HG02981 (cell line): ENCODE measurements at regions not wholly inside any gene's neighbourhood (a gene's known extent, or its start where the extent isn't known, plus 50 kb on each side); places are given as distances from the start of the nearest gene placed in this dataset.

ENCODE experiments used
- ATAC-seq: cut with Tn5 transposase; IDR thresholded peaks from one replicate; pipeline ENCODE4 v1.9.1; 2021; ENCODE audit warnings: mild to moderate bottlenecking, moderate library complexity; ENCODE audit not compliant: unreplicated experiment

DNA sequence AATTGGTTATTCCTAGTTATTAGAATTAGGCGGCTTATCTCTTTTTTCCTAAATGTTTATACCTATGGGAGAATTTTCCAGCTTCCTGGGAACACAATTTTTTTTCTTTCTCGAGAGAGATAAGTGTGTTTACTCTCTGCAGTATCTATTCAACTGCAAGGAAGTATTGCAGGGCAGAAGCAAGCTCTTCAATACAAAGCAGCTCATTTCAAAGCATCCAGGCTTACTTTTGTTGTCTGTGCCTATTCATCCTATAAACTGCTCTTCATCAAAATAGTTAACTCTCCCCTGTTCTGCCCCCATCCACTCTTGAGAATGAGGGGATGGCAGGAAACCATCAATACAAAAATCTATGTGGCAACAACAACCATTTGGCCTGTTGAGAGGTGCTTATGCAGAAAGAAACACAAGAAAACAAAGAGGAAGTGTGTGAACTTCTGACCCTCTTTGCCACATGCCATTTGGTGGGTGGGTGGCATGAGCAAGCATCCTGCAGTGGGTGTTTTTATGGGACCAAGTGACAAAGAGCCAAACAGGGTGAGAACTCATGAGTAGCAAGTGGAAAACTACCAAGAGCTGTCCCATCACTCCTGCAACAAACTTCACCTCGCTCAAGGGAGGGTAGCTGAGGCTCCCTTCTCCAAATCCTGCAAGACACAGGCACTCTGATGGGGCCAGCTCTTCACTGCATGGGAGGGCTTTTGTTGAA is 50.6 kb upstream of the MRPS6 start:
- ATAC-seq: no peak

DNA sequence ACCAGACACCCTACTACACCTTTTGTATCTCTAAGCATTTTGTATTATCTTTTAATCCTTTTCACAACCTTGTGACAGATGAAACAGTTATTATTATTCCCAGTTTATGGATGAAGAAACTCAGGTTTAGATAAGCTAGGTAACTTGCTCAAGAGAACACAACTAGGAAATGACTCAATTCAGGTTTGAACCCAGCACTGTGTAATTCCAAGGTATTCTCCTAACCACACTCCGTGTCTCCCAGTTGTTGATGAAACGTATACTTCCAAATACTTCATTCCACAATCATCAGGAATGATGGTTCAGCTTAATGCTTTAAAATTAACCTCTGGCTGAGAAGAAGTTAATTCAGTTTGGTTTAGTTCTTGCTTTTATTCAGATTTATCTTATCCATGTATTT is 51.7 kb upstream of the MRPS6 start:
- no peak for ATAC-seq

DNA sequence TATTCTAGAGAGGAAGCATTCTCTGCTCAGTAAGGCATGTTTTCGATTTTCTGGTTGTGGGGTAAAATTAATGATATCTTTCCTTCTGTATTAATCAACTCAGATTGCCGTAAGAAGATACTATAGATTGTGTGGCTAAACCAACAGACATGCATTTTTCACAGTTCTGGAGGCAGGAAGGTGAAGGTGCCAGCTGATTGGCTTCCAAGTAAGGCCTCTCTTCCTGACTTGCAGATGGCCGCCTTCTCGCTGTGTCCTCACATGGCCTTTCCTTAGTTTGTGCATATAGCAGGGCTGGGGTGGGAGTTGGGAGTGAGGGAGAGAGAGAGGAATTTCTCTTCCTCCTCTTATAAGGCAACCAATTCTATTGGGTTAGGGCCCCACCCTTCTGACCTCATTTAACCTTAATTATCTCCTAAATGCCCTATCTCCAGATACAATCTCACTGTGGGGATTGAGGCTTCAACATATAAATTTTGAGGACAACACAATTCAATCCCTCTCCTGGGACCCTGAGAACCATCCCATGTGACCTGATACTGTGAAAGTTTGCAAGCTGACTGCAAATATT is 52.3 kb upstream of the MRPS6 start:
- ATAC-seq: no peak

GRCh38 chr21:34020005-34020847 is 53.2 kb upstream of the MRPS6 start:
- ATAC-seq: peak; percentile 38

DNA sequence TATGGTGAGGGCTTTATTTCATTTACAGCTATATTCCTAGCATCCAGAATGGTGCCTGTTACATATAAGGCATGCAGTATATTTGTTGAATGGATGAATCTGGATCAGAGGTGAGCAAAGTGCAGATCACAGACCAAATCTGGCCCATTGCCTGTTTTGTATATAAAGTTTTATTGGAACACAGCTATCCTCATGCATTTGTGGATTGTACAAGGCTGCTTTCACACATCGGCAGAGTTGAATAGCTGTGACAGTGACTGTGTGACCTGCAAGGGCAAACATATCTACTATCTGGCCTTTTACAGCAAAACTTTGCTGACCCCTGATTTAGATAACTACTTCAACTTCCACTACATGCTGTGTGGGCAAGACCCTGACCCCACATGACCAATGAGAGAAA is 54.0 kb upstream of the MRPS6 start:
- ATAC-seq: no peak

- no peak for ATAC-seq
These were observed 54.5 kb upstream of the MRPS6 start for GRCh38 chr21:34018910-34019309.

DNA sequence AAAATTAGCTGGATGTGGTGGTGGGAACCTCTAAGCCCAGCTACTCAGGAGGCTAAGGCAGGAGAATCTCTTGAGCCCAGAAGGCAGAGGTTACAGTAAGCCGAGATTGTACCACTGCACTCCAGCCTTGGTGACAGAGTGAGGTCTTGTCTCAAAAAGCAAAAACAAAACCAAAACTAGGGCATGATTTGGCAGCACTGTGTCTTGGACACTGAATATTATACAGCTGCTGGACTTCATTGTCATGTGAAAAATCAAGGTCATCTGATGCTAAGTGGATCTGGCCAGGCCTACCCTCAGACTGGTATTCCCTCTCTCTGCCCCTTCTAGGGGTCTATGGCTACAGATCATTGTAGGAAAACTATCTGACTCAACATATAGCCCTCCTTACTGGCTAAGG is 55.2 kb upstream of the MRPS6 start:
- peak; percentile 28 for ATAC-seq

GRCh38 chr21:34017039-34017961 is 56.1 kb upstream of the MRPS6 start:
- peak; percentile 43 for ATAC-seq

DNA sequence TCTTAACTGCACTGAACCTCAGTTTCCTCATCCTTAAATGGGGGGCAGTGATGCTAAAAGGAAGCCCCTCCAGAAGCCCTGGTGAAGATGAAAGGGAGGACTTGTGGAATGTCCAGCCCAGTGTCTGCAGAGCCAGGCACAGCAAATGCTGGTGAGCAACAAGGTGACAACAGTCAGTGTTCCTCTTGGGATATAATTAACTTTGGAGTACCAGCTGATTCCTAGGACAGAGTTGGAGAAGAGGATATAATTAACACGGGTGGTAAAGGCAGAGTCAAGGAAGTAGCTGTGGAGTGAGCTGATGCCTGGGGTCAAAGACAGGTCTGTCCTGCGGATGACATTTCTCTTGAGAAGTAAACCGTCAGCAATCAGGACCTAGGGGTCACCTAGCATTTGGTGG is 60.7 kb upstream of the MRPS6 start:
- ATAC-seq: no peak

DNA sequence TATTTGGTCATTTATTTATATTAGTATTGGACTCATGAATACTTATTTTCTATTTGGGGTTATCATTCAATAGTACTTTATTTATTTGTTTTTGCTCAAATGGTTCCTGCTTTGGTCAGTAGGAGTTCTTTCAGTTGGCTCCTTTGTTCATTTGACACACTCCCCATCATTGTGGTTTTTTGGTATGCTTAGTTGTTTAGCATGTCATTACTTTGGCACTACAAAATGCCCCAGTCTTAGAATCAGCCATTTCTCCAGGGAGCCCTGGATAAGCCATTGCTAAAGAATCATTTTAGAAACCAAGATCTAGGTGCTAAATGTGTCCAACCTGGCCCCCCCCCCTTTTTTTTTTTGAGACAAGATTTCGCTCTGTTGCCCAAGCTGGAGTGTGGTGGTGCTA is 61.7 kb upstream of the MRPS6 start:
- no peak for ATAC-seq

DNA sequence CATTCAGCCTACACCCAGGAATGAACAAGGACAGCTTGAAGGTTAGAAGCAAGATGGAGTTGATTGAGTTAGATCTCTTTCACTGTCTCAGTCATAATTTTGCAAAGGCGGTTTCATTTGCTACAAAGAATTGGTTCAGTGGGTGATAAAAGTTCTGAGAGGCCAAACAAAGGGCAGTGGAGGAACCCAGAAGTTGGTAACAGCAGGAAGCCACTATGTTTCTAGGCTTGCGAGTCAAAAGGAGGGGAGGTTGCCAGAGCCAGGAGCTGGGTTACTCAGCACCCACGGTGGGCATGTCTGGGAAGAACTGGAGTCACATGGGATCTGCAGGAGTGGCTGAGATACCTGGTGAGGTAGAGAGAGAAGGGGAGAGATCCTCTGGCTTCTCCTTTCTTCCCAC is 64.2 kb upstream of the MRPS6 start:
- no peak for ATAC-seq

- ATAC-seq: no peak
These were observed 64.8 kb upstream of the MRPS6 start for GRCh38 chr21:34008618-34009017.

DNA sequence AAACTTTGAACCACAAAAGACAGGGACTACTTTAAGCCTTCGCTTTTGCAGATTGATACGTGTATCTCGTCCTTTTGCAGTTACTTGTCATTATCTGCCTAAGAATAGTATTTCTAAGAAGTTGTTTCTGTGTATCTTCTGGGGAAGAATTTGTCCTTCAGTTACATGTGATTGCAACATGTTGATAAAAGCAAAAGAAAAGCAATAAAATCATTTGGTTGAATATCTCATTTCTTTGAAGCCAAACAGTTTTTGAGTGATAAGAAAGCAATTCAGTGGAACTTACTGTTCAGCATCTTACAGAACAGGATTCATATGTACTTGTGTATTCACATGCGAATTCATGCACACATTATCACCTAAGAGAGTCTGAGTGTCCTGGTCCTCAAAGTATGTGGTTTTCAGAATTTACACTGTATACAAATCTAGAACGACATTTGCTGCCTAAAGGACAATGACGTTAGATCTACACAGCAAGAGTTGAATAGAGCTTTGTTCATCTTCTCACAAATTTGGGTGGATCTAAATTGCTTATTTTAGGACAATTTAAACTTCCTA is 66.7 kb upstream of the MRPS6 start:
- ATAC-seq: no peak

DNA sequence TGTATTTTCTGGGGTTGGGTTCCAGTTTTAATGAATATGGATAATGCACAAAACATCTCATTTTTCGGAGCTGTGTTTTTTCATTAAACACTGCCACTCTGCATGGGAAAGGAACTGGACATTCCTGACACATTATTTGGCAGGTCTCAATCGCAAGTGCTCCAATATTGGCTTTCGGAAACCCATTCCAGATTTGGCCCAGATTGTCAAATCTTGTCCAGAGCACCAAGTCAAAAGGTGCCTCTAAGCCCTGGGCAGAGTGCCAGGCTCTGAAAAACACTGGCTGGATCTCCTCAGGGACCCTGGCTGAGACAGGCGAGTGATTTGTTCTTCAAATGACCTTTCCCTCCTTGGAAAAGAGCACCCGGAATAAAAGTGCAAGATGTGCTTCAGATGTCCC is 68.4 kb upstream of the MRPS6 start:
- no peak for ATAC-seq

GRCh38 chr21:34004013-34004938 is 69.1 kb upstream of the MRPS6 start:
- no peak for ATAC-seq

DNA sequence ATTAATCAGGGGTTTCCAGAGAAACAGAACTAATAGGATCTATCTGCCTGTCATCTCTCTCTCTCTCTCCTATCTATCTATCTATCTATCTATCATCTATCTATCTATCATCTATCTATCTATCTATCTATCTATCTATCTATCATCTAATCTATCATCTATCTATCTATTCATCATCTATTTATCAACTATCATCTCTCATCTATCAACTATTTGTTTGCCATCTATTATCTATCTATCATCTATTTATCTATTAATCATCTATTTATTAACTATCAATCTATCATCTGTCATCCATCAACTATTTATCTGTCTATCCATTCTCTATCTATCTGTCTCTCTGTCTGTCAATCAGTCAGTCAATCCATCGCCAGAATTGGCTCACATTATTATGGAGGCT is 70.0 kb upstream of the MRPS6 start:
- ATAC-seq: no peak

- ATAC-seq: no peak
These were observed 73.0 kb upstream of the MRPS6 start for GRCh38 chr21:34000375-34000774.

DNA sequence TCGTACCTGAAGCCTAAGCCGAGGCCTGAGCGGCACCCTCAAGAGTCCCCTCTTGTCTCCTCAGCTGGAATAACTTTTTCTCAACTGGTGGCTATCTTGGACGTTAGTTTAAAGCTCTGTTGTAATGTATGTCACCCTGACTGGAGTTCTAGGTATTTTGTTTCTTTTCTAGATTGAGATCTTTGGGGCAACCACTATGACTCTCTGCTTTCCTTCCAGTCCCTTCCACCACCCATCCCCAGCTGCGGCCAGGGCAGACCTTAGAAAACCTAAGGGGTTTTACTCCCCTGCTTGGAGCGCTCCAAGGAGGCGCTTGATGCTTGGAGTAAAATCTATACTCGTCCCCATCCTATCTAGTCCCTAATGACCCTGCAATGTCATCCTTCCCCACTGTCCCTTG is 74.6 kb upstream of the MRPS6 start:
- no peak for ATAC-seq

- no peak for ATAC-seq
These were observed 75.0 kb upstream of the MRPS6 start for GRCh38 chr21:33998402-33998801.

DNA sequence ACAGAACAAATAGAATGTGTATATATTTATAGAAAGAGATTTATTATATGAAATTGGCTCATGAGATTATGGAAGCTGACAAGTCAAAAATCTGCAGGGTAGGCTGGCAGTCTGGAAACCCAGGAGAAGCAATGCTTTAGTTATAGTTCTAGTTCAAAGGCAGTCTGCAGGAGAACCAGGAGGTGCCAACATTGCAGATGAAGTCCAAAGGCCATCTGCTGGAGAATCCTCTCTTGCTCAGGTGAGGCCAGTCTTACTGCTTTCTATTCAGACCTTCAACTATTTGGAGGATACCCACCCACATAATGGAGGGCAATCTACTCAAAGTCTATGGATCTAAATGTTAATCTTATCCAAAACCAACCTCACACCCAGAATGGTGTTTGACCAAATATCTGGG is 75.9 kb upstream of the MRPS6 start:
- no peak for ATAC-seq
